ENCODE measurements at regions not wholly inside any gene's neighbourhood (a gene's known extent, or its start where the extent isn't known, plus 50 kb on each side); places are given as distances from the start of the nearest gene placed in this dataset.

GRCh38 chr7:19589446-19589845 is 119.4 kb downstream of the POLR1F start:
- H3K27ac ChIP-seq (ENCODE audit: low read depth): no peak overlapping the region
- Mint-ChIP-seq H3K27ac (no peak overlapping the region), H3K27me3 (ENCODE audit: insufficient read depth, low read depth, poor library complexity) (no peaks in the 10 kb centered on the region), H3K4me1 (no peaks in the 10 kb centered on the region), H3K9me3 (no peaks in the 10 kb centered on the region), H3K4me3 (no peak overlapping the region), H3K36me3 (ENCODE audit: low read depth) (no peaks in the 10 kb centered on the region)
- no peaks in the 10 kb centered on the region for H3K4me1 ChIP-seq (ENCODE audit: insufficient read depth)
- ATAC-seq (no peak), DNase-seq (ENCODE audit: low spot score) (no peak)
- H4K20me1 ChIP-seq (replicated peaks; ENCODE audit: insufficient read depth): no peaks in the 10 kb centered on the region
- no peak for TF ChIP-seq EZH2phosphoT487 (IDR thresholded peaks at IDR 0.05; ENCODE audit: unreplicated experiment)
- TF ChIP-seq POLR2AphosphoS5 (IDR thresholded peaks at IDR 0.05; ENCODE audit: low read depth): no peak
- no peak for TF ChIP-seq CTCF (conservative IDR thresholded peaks at IDR 0.05; ENCODE audit: low read depth in 2 of 2)
- no peak for TF ChIP-seq STAT1 (IDR thresholded peaks at IDR 0.05; ENCODE audit: unreplicated experiment)
- no peak for TF ChIP-seq ZNF462 (CRISPR knock-in tag; IDR thresholded peaks at IDR 0.05)
- no peak for TF ChIP-seq REST (IDR thresholded peaks at IDR 0.05; ENCODE audit: unreplicated experiment)
- no peak for TF ChIP-seq ZNF331 (CRISPR knock-in tag; IDR thresholded peaks at IDR 0.05; ENCODE audit: low read depth)
- no peak for TF ChIP-seq JUNB (IDR thresholded peaks at IDR 0.05; ENCODE audit: unreplicated experiment)
- no peak for TF ChIP-seq NANOG (IDR thresholded peaks at IDR 0.05; ENCODE audit: borderline replicate concordance)
- no peak for TF ChIP-seq CREB1 (CRISPR knock-in tag; IDR thresholded peaks at IDR 0.05; ENCODE audit: low read depth)
- no peaks in the 10 kb centered on the region for H3K9me2 ChIP-seq (ENCODE audit: insufficient read depth)
- no peaks in the 10 kb centered on the region for H3K79me2 ChIP-seq (replicated peaks; ENCODE audit: insufficient read depth)
- H3K27me3 ChIP-seq (ENCODE audit: insufficient read depth): no peaks in the 10 kb centered on the region
- H3F3A ChIP-seq (replicated peaks; ENCODE audit: low read depth): no peaks in the 10 kb centered on the region
- H3K36me3 ChIP-seq (ENCODE audit: insufficient read depth): no peaks in the 10 kb centered on the region
- no peak overlapping the region for H3K4me3 ChIP-seq
- H2AFZ ChIP-seq: no peak overlapping the region
- H3K4me2 ChIP-seq: no peak overlapping the region
